HCT116 (cell line): ENCODE measurements at regions not wholly inside any gene's neighbourhood (a gene's known extent, or its start where the extent isn't known, plus 50 kb on each side); places are given as distances from the start of the nearest gene placed in this dataset.

Source experiments
- ATAC-seq: fragments of 200-7000 bp; cut with Tn5 transposase; 2 replicates; pipeline ENCODE4 v1.9.1; 2020; ENCODE audit warnings: mild to moderate bottlenecking, moderate library complexity
- BruUV-seq: library from RNA; stranded (reverse); fragments of 400-500 nt; replicated peaks from 2 replicates; lab custom pipeline; 2021; lab: Mats Ljungman, UMichigan
- CTCF ChIA-PET: fragments of 300-600 bp; sonication (Branson Sonifier 250); formaldehyde crosslinking; loops from one replicate; lab custom pipeline; 2021; ENCODE audit warnings: antibody characterized with exemption; lab: Charles Lee
- POLR2A ChIA-PET: fragments of 300-600, 350-600 bp; sonication (Branson Sonifier 250); formaldehyde crosslinking; loops from one replicate; lab custom pipeline; 2021; ENCODE audit warnings: antibody characterized with exemption; lab: Charles Lee
- RAD21 ChIA-PET, 2 experiments: fragments of 300-600 bp; sonication (Branson Sonifier 250); formaldehyde crosslinking; loops; one replicate each; lab custom pipeline; 2023; ENCODE audit warnings: low total read pairs in 2 of 2; ENCODE audit not compliant: uncharacterized antibody in 2 of 2, unreplicated experiment in 2 of 2, low non-redundant PET in 1 of 2; lab: Charles Lee
- DNase-seq: peaks from one replicate; pipeline ENCODE4 v3.0.0-alpha.2; 2010; ENCODE audit warnings: low read depth, low spot score
- H2AFZ ChIP-seq: fragments of 200-600 bp; shearing (Covaris generic), sonication (generic); 2 replicates; pipeline ENCODE4 v1.6.1; 2017; ENCODE audit warnings: low read depth, mixed run types, mixed read lengths, antibody characterized with exemption, low read length; ENCODE audit not compliant: poor library complexity, severe bottlenecking
- H3K27ac ChIP-seq: 2 replicates; pipeline ENCODE4 v1.5.1; 2012; ENCODE audit warnings: low read depth, low read length
- H3K27me3 ChIP-seq: fragments of 200-600 bp; sonication (generic); 2 replicates; pipeline ENCODE4 v1.6.1; 2016; ENCODE audit warnings: mixed run types, low read length, mixed read lengths; ENCODE audit not compliant: insufficient read depth
- H3K36me3 ChIP-seq, 2 experiments: fragments of 200-500 bp in 1 of 2; fragments of 200-600 bp in 1 of 2; sonication (Bioruptor generic) in 1 of 2; sonication (generic) in 1 of 2; 2 replicates each; pipeline versions ENCODE4 v1.5.1 to v1.6.1; 2014 to 2016; ENCODE audit warnings: low read length in 2 of 2, inconsistent platforms in 1 of 2, mixed read lengths in 1 of 2, mixed run types in 1 of 2; ENCODE audit not compliant: insufficient read depth in 2 of 2, control insufficient read depth in 1 of 2
- H3K4me1 ChIP-seq, 2 experiments: fragments of 200-600 bp in 1 of 2; sonication (generic) in 1 of 2; 2 replicates each; pipeline versions ENCODE4 v1.5.1 to v1.6.1; 2012 to 2017; ENCODE audit warnings: low read length in 2 of 2, inconsistent platforms in 1 of 2, mild to moderate bottlenecking in 1 of 2, mixed read lengths in 1 of 2, mixed run types in 1 of 2, moderate library complexity in 1 of 2; ENCODE audit not compliant: insufficient read depth in 2 of 2, control insufficient read depth in 1 of 2
- H3K4me2 ChIP-seq: fragments of 200-600 bp; sonication (generic); 2 replicates; pipeline ENCODE4 v1.6.1; 2017; ENCODE audit warnings: mixed run types, low read length, mixed read lengths
- H3K4me3 ChIP-seq, 2 experiments: fragments of 200-600 bp in 1 of 2; sonication (generic) in 1 of 2; replicated peaks in 1 of 2; 2 replicates each; pipeline ENCODE4 v1.5.1; 2011 to 2016; ENCODE audit warnings: low read length in 2 of 2, control low read depth in 1 of 2, low read depth in 1 of 2, mild to moderate bottlenecking in 1 of 2, mixed read lengths in 1 of 2, mixed run types in 1 of 2
- H3K79me2 ChIP-seq: fragments of 200-600 bp; sonication (generic); 2 replicates; pipeline ENCODE4 v1.6.1; 2017; ENCODE audit warnings: mild to moderate bottlenecking, mixed run types, low read length, moderate library complexity, mixed read lengths; ENCODE audit not compliant: insufficient read depth
- H3K9ac ChIP-seq: fragments of 200-600 bp; sonication (generic); 2 replicates; pipeline ENCODE4 v1.6.1; 2016; ENCODE audit warnings: low read length, mixed read lengths
- H3K9me2 ChIP-seq: fragments of 200-600 bp; sonication (generic), shearing (Covaris generic); 2 replicates; pipeline ENCODE4 v1.6.1; 2017; ENCODE audit warnings: mixed run types, mild to moderate bottlenecking, moderate library complexity; ENCODE audit not compliant: insufficient read depth
- H3K9me3 ChIP-seq, 2 experiments: fragments of 200-500 bp in 1 of 2; fragments of 200-600 bp in 1 of 2; sonication (Bioruptor generic) in 1 of 2; sonication (generic) in 1 of 2; 2 replicates each; pipeline ENCODE4 v1.6.1; 2014 to 2017; ENCODE audit warnings: low read length in 2 of 2, mixed read lengths in 2 of 2, inconsistent platforms in 1 of 2, low read depth in 1 of 2, mild to moderate bottlenecking in 1 of 2, mixed run types in 1 of 2, moderate library complexity in 1 of 2; ENCODE audit not compliant: control insufficient read depth in 1 of 2, insufficient read depth in 1 of 2
- H4K20me1 ChIP-seq: fragments of 200-600 bp; sonication (generic), shearing (Covaris generic); 2 replicates; pipeline ENCODE4 v1.6.1; 2017; ENCODE audit warnings: mixed run types, mild to moderate bottlenecking, moderate library complexity; ENCODE audit not compliant: insufficient read depth
- ATF3 ChIP-seq: IDR thresholded peaks from 2 replicates; pipeline ENCODE4 v1.6.1; 2012
- CBX3 ChIP-seq: IDR thresholded peaks from 2 replicates; pipeline ENCODE4 v1.6.1; 2012; ENCODE audit warnings: low read depth
- CEBPB ChIP-seq: IDR thresholded peaks from 2 replicates; pipeline ENCODE4 v1.6.1; 2012; ENCODE audit warnings: low read depth
- EGR1 ChIP-seq: IDR thresholded peaks from 2 replicates; pipeline ENCODE4 v1.6.1; 2012; ENCODE audit warnings: low read depth
- ELF1 ChIP-seq: IDR thresholded peaks from 2 replicates; pipeline ENCODE4 v1.6.1; 2012; ENCODE audit warnings: low read depth, borderline replicate concordance
- EZH2phosphoT487 ChIP-seq: fragments of 200-600 bp; IDR thresholded peaks from 2 replicates; pipeline ENCODE4 v1.6.1; 2018; ENCODE audit warnings: antibody characterized with exemption, borderline replicate concordance
- FOSL1 ChIP-seq: IDR thresholded peaks from 2 replicates; pipeline ENCODE4 v1.6.1; 2012; ENCODE audit warnings: low read depth
- JUND ChIP-seq: IDR thresholded peaks from 2 replicates; pipeline ENCODE4 v1.6.1; 2012
- POLR2A ChIP-seq: IDR thresholded peaks from 2 replicates; pipeline ENCODE4 v1.7.0; 2011; ENCODE audit warnings: borderline replicate concordance; ENCODE audit not compliant: insufficient read depth, insufficient read length; ENCODE audit errors: extremely low read depth
- POLR2AphosphoS5 ChIP-seq: IDR thresholded peaks from 2 replicates; pipeline ENCODE4 v1.6.1; 2011; ENCODE audit warnings: mild to moderate bottlenecking, low read depth, low read length, moderate library complexity
- RAD21 ChIP-seq: IDR thresholded peaks from 2 replicates; pipeline ENCODE4 v1.6.1; 2012; ENCODE audit warnings: low read depth, mild to moderate bottlenecking
- REST ChIP-seq: IDR thresholded peaks from 2 replicates; pipeline ENCODE4 v1.6.1; 2012; ENCODE audit warnings: low read depth
- SIN3A ChIP-seq: IDR thresholded peaks from 2 replicates; pipeline ENCODE4 v1.6.1; 2012; ENCODE audit warnings: low read depth
- SP1 ChIP-seq: IDR thresholded peaks from 2 replicates; pipeline ENCODE4 v1.6.1; 2012; ENCODE audit warnings: low read depth
- SRF ChIP-seq: IDR thresholded peaks from 2 replicates; pipeline ENCODE4 v1.6.1; 2012; ENCODE audit warnings: low read depth
- TCF7L2 ChIP-seq: IDR thresholded peaks from 2 replicates; pipeline ENCODE4 v1.7.0; 2011; ENCODE audit warnings: borderline replicate concordance, inconsistent platforms; ENCODE audit not compliant: insufficient read depth, insufficient read length; ENCODE audit errors: extremely low read depth
- YY1 ChIP-seq: IDR thresholded peaks from 2 replicates; pipeline ENCODE4 v1.6.1; 2011; ENCODE audit warnings: low read length, low read depth, moderate library complexity, mild to moderate bottlenecking; ENCODE audit not compliant: insufficient replicate concordance; ENCODE audit errors: extremely low read depth
- ZFX ChIP-seq: fragments of 450-650 bp; IDR thresholded peaks from 2 replicates; pipeline ENCODE4 v1.6.1; 2017
- ZNF274 ChIP-seq: fragments of 200-500 bp; sonication (Bioruptor generic); IDR thresholded peaks from 2 replicates; pipeline ENCODE4 v1.6.1; 2014; ENCODE audit warnings: mild to moderate bottlenecking, low read depth, low read length, inconsistent platforms
- intact Hi-C: fragments of 100-400 bp; cut with micrococcal nuclease; formaldehyde crosslinking; loops from 2 replicates; pipeline ENCODE4 v1.10.0; 2022

- RAD21 ChIA-PET, result no interaction called here
Observed at GRCh38 chr3:197354568-197355001, 56.2 kb upstream of the DLG1 start.

More at GRCh38 chr3:197354568-197355001, 56.2 kb upstream of the DLG1 start:
- H3K4me3 ChIP-seq, result no peak overlapping the region
- H3K36me3 ChIP-seq, result no peaks in the 10 kb centered on the region
- H3K4me2 ChIP-seq, result no peak overlapping the region
- no peaks in the 10 kb centered on the region for H3K27me3 ChIP-seq
- H3K9ac ChIP-seq, result no peak overlapping the region
- peaks cover 0 to 7% of the 10 kb centered on the region in 2 experiments; a peak in 2 of 4 replicates for H3K9me3 ChIP-seq
- H3K27ac ChIP-seq, result no peak overlapping the region
- no peak for DNase-seq
- H3K4me1 ChIP-seq, result no peaks in the 10 kb centered on the region
- no peaks in the 10 kb centered on the region for H3K79me2 ChIP-seq
- no TSS peak for BruUV-seq
- POLR2A ChIA-PET, result no interaction called here
- H2AFZ ChIP-seq, result no peak overlapping the region
- H4K20me1 ChIP-seq, result no peaks in the 10 kb centered on the region
- no peak for TF ChIP-seq TCF7L2
- no peak for TF ChIP-seq SIN3A
- TF ChIP-seq ZFX, result no peak
- no peak for TF ChIP-seq POLR2AphosphoS5
- TF ChIP-seq EGR1, result no peak
- no peak for TF ChIP-seq FOSL1
- no peak for TF ChIP-seq RAD21
- TF ChIP-seq ZNF274, result no peak
- TF ChIP-seq REST, result no peak
- TF ChIP-seq CEBPB, result no peak
- no peak for TF ChIP-seq SRF
- no peak for TF ChIP-seq ELF1
- no peak for TF ChIP-seq CBX3
- TF ChIP-seq POLR2A, result no peak
- no peak for TF ChIP-seq YY1
- TF ChIP-seq SP1, result no peak
- TF ChIP-seq EZH2phosphoT487, result no peak
- no peak for TF ChIP-seq JUND
- no peak for TF ChIP-seq ATF3
- TF ChIP-seq, all 23 proteins: peak for 0
- ATAC-seq, result no peak
- CTCF ChIA-PET, result no interaction called here
- intact Hi-C loops, result no loop called here
- H3K9me2 ChIP-seq, result no peaks in the 10 kb centered on the region
